Endothelial cell of umbilical vein (primary cell): ENCODE measurements at regions not wholly inside any gene's neighbourhood (a gene's known extent, or its start where the extent isn't known, plus 50 kb on each side); places are given as distances from the start of the nearest gene placed in this dataset.

Source experiments
- BruUV-seq: library from RNA; stranded (reverse); fragments of 400-500 nt; replicated peaks from 2 replicates; lab custom pipeline; 2021; lab: Mats Ljungman, UMichigan
- CTCF ChIA-PET: fragments of 300-600, 350-600 bp; sonication (Branson Sonifier 250); formaldehyde crosslinking; loops from one replicate; lab custom pipeline; 2021; ENCODE audit warnings: antibody characterized with exemption, inconsistent platforms; lab: Charles Lee
- POLR2A ChIA-PET: fragments of 300-600, 350-600 bp; sonication (Branson Sonifier 250); formaldehyde crosslinking; loops from one replicate; lab custom pipeline; 2021; ENCODE audit warnings: antibody characterized with exemption, inconsistent platforms; lab: Charles Lee
- DNase-seq: peaks from one replicate; pipeline ENCODE4 v3.0.0-alpha.2; 2011; ENCODE audit warnings: low read depth, low spot score
- FAIRE-seq: peaks from 2 replicates; lab custom pipeline; 2011; peaks lifted over from hg19 to GRCh38; lab: Jason Lieb, UNC
- H2AFZ ChIP-seq: 2 replicates; pipeline ENCODE4 v1.6.0; 2012; ENCODE audit warnings: low read depth, low read length, control low read depth, inconsistent platforms
- H3K27ac ChIP-seq: 2 replicates; pipeline ENCODE4 v1.5.1; 2011; ENCODE audit warnings: low read depth, mild to moderate bottlenecking, control low read depth, low read length, moderate library complexity; ENCODE audit not compliant: insufficient read depth
- H3K27me3 ChIP-seq, 2 experiments: 2 replicates each; pipeline versions ENCODE4 v1.6.0 to v1.6.1; 2011; ENCODE audit warnings: low read length in 2 of 2, mixed read lengths in 1 of 2; ENCODE audit not compliant: control insufficient read depth in 2 of 2, insufficient read depth in 2 of 2
- H3K36me3 ChIP-seq, 2 experiments: 2 replicates in 1 of 2; 3 replicates in 1 of 2; pipeline ENCODE4 v1.5.1; 2011; ENCODE audit warnings: low read length in 2 of 2, mild to moderate bottlenecking in 1 of 2, moderate library complexity in 1 of 2; ENCODE audit not compliant: control insufficient read depth in 2 of 2, insufficient read depth in 2 of 2; ENCODE audit errors: extremely low read depth in 1 of 2
- H3K4me1 ChIP-seq: 3 replicates; pipeline ENCODE4 v1.5.1; 2011; ENCODE audit warnings: mild to moderate bottlenecking, low read length; ENCODE audit not compliant: control insufficient read depth, insufficient read depth; ENCODE audit errors: extremely low read depth
- H3K4me2 ChIP-seq: 2 replicates; pipeline ENCODE4 v1.6.1; 2011; ENCODE audit warnings: low read length, control low read depth, mixed read lengths; ENCODE audit not compliant: insufficient read depth
- H3K4me3 ChIP-seq, 3 experiments: fragments of 200-600 bp in 1 of 3; sonication (generic), shearing (Covaris generic) in 1 of 3; replicated peaks in 1 of 3; 2 replicates each; pipeline ENCODE4 v1.5.1; 2011 to 2016; ENCODE audit warnings: control low read depth in 3 of 3, low read length in 3 of 3, mild to moderate bottlenecking in 2 of 3, inconsistent platforms in 1 of 3, low read depth in 1 of 3, moderate library complexity in 1 of 3; ENCODE audit not compliant: insufficient read depth in 1 of 3
- H3K79me2 ChIP-seq: 2 replicates; pipeline ENCODE4 v1.6.0; 2012; ENCODE audit warnings: low read length, inconsistent platforms; ENCODE audit not compliant: control insufficient read depth, insufficient read depth
- H3K9ac ChIP-seq: replicated peaks from 2 replicates; pipeline ENCODE3; 2011; ENCODE audit warnings: low read length, control low read depth; ENCODE audit not compliant: insufficient read depth; ENCODE audit errors: extremely low read depth
- H3K9me1 ChIP-seq: replicated peaks from 3 replicates; pipeline ENCODE4 v1.6.0; 2011; ENCODE audit warnings: mild to moderate bottlenecking, low read length; ENCODE audit not compliant: control insufficient read depth, insufficient read depth; ENCODE audit errors: extremely low read depth
- H3K9me3 ChIP-seq: replicated peaks from 2 replicates; pipeline ENCODE4 v1.5.1; 2012; ENCODE audit warnings: low read length, inconsistent platforms; ENCODE audit not compliant: control insufficient read depth, insufficient read depth
- H4K20me1 ChIP-seq: replicated peaks from 2 replicates; pipeline ENCODE3; 2011; ENCODE audit warnings: mild to moderate bottlenecking, low read length; ENCODE audit not compliant: control insufficient read depth, insufficient read depth; ENCODE audit errors: extremely low read depth
- CTCF ChIP-seq, 2 donors: IDR thresholded peaks; 1 replicate in 1 of 2; 2 replicates in 1 of 2; pipeline ENCODE4 v1.5.1; 2011; ENCODE audit warnings: low read length in 2 of 2, mild to moderate bottlenecking in 2 of 2, moderate library complexity in 2 of 2, control low read depth in 1 of 2, inconsistent platforms in 1 of 2, low read depth in 1 of 2; ENCODE audit not compliant: insufficient read depth in 1 of 2; ENCODE audit errors: extremely low read depth in 1 of 2
- EZH2 ChIP-seq: IDR thresholded peaks from 2 replicates; pipeline ENCODE4 v1.6.1; 2012; ENCODE audit warnings: borderline replicate concordance, low read depth, mild to moderate bottlenecking, moderate library complexity, low read length, inconsistent platforms; ENCODE audit not compliant: severe bottlenecking
- FOS ChIP-seq: IDR thresholded peaks from 2 replicates; pipeline ENCODE4 v1.6.1; 2011; ENCODE audit warnings: mild to moderate bottlenecking, low read length, moderate library complexity, borderline replicate concordance; ENCODE audit not compliant: insufficient read depth
- GATA2 ChIP-seq: IDR thresholded peaks from 2 replicates; pipeline ENCODE4 v1.7.0; 2011; ENCODE audit warnings: low read depth, mild to moderate bottlenecking, moderate library complexity, mixed read lengths, low read length; ENCODE audit not compliant: insufficient read length, insufficient read depth
- JUN ChIP-seq: IDR thresholded peaks from 2 replicates; pipeline ENCODE4 v1.6.1; 2011; ENCODE audit warnings: borderline replicate concordance, low read depth; ENCODE audit not compliant: insufficient read length, insufficient read depth
- MAX ChIP-seq: IDR thresholded peaks from 2 replicates; pipeline ENCODE4 v1.6.1; 2011; ENCODE audit not compliant: insufficient read depth, insufficient read length
- MYC ChIP-seq: IDR thresholded peaks from one replicate; pipeline ENCODE4 v1.6.1; 2011; ENCODE audit warnings: mild to moderate bottlenecking, low read depth, low read length
- POLR2AphosphoS5 ChIP-seq: IDR thresholded peaks from 2 replicates; pipeline ENCODE4 v1.6.1; 2012; ENCODE audit warnings: low read depth, mild to moderate bottlenecking, control low read depth, low read length, moderate library complexity; ENCODE audit not compliant: insufficient read depth
- dilution Hi-C: fragments of 300-500 bp; cut with MboI; formaldehyde crosslinking; loops from one replicate; pipeline ENCODE4 v1.15.0; 2019; ENCODE audit warnings: low sequenced_read_pairs; ENCODE audit not compliant: extremely low pct_ligation_motif_present
- intact Hi-C: fragments of 100-400 bp; cut with micrococcal nuclease; formaldehyde crosslinking; loops from one replicate; pipeline ENCODE4 v1.10.0; 2022

GRCh38 chr18:5824370-5824984 lies 70.8 kb downstream of the TMEM200C start:
- no peak for DNase-seq
- dilution Hi-C loops (no loop called here), intact Hi-C loops (no loop called here)
- Histone ChIP-seq H3K4me2 (no peak overlapping the region), H3K27me3 (no peaks in the 10 kb centered on the region), H3K79me2 (no peaks in the 10 kb centered on the region), H3K27ac (no peak overlapping the region), H3K4me1 (no peaks in the 10 kb centered on the region), H2AFZ (no peak overlapping the region), H3K9ac (no peak overlapping the region), H4K20me1 (no peaks in the 10 kb centered on the region), H3K9me1 (no peaks in the 10 kb centered on the region), H3K9me3 (no peaks in the 10 kb centered on the region), H3K36me3 (no peaks in the 10 kb centered on the region), H3K4me3 (no peak overlapping the region)
- FAIRE-seq, result no peak
- TF ChIP-seq FOS, result no peak
- TF ChIP-seq JUN, result no peak
- no peak for TF ChIP-seq MYC
- no peak for TF ChIP-seq POLR2AphosphoS5
- no peak for TF ChIP-seq CTCF (IDR thresholded peaks at IDR 0.05; ENCODE audit: extremely low read depth in 1 of 2, insufficient read depth in 1 of 2, low read depth in 1 of 2, low read length in 2 of 2)
- TF ChIP-seq MAX, result no peak
- no peak for TF ChIP-seq GATA2
- TF ChIP-seq EZH2, result no peak
- CTCF ChIA-PET, result interaction anchor here (0.8 to 1.5 kb wide), 3 partner anchors 10 to 12 kb away, joined by 3 to 5 read pairs (median 3); no protein-coding TSS in a partner anchor
- no TSS peak for BruUV-seq
- POLR2A ChIA-PET, result no interaction called here
